ENCODE measurements at regions not wholly inside any gene's neighbourhood (a gene's known extent, or its start where the extent isn't known, plus 50 kb on each side); places are given as distances from the start of the nearest gene placed in this dataset.

DNA sequence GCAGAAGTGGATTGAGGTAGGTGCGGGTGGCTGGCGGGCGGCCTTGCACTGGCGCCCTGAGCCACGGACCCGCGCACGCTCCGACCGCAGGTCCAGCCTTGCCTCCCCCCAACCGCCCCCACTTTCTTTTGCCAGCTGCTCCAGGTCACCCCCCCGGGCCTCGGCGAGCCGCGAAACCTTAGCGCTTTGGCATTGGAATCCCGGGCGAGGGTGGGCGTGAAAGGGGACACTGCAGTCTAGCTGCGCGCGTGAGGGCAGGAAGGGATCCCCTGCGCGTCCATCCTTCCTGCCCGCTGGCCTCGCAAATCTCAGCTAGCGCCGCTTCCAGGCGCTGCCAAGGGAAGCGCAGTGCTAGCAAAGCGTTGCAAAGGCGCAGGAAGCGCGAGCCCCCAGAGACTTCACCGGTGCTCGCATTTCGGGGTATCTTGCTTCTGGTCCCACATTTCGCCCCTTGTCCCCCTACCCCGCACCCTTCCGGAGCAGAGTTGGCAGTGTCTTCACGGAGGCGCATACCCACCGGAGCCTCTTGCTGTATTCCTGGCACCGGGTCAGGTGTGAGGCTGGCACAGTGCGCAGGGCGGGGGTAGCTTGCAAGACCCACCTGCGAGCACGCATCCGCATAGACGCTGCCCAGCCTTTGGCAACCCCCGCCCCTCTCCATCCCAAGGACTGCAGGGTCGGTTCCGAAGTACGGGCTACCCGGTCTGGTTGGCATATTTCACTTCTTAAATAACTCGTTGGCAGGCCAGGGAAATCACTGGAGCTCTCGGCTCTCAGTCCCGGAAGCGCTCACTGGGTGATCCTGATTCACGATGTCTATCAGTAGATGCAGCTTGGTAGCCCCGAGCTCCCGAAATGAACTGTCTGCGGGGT lies 104.4 kb downstream of the UCHL1 start:
- peaks cover 23% of the 10 kb centered on the region for H3K36me3 Mint-ChIP-seq (ENCODE audit: low read depth, unreplicated experiment)
- peaks cover 10% of the 10 kb centered on the region for H3K27me3 Mint-ChIP-seq (ENCODE audit: unreplicated experiment)
- peaks cover 57% of the 10 kb centered on the region for H3K4me1 Mint-ChIP-seq (ENCODE audit: unreplicated experiment)
- H3K9me3 Mint-ChIP-seq (ENCODE audit: unreplicated experiment) = no peaks in the 10 kb centered on the region
- no peak overlapping the region for H3K27ac Mint-ChIP-seq (ENCODE audit: unreplicated experiment)
- H3K4me3 Mint-ChIP-seq (ENCODE audit: unreplicated experiment) = peak overlapping the region; percentile 95
- TF ChIP-seq, protein P1, sequence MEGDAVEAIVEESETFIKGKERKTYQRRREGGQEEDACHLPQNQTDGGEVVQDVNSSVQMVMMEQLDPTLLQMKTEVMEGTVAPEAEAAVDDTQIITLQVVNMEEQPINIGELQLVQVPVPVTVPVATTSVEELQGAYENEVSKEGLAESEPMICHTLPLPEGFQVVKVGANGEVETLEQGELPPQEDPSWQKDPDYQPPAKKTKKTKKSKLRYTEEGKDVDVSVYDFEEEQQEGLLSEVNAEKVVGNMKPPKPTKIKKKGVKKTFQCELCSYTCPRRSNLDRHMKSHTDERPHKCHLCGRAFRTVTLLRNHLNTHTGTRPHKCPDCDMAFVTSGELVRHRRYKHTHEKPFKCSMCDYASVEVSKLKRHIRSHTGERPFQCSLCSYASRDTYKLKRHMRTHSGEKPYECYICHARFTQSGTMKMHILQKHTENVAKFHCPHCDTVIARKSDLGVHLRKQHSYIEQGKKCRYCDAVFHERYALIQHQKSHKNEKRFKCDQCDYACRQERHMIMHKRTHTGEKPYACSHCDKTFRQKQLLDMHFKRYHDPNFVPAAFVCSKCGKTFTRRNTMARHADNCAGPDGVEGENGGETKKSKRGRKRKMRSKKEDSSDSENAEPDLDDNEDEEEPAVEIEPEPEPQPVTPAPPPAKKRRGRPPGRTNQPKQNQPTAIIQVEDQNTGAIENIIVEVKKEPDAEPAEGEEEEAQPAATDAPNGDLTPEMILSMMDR (IDR thresholded peaks at IDR 0.05; ENCODE audit: unreplicated experiment) = no peak
- peak; percentile 51 for DNase-seq (ENCODE audit: low spot score)

DNA sequence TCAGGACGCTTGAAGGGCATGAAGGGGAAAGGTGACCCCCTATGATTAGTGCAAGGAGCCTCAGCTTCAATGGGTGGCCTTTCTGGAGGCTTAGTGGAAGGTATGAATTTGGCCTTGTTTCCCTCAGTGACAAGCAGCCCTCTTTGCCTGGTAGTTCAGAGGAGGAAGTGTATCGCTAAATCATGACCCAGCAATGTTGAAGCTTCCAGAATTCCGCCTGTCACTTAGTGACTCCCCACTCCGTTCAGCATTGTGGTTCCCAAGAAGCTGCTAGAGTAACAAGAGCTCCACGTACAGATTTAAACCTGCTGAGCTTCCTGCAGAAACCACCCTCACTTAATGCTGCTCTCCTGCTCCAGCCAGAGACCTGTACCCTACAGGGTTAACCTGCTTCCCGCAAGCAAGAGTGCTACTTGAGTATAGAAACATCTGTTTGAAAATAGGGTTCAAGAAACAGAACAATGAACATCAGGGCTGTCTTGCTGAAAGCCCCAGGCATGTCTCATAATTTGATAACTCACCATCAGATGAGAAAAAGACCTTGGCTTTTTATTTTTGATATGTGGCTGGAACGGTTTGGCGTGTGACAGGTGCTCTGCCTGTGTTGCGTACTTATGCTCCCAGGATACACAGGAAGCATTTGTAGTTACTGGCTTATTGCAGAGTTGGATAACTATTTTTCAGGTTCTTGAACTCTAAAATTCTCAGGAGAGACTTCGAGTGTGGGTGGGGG lies 105.2 kb downstream of the UCHL1 start:
- H3K4me3 Mint-ChIP-seq (ENCODE audit: unreplicated experiment) = peak overlapping the region; percentile 95
- H3K36me3 Mint-ChIP-seq (ENCODE audit: low read depth, unreplicated experiment) = peaks cover 31% of the 10 kb centered on the region
- H3K4me1 Mint-ChIP-seq (ENCODE audit: unreplicated experiment) = peaks cover 62% of the 10 kb centered on the region
- no peaks in the 10 kb centered on the region for H3K9me3 Mint-ChIP-seq (ENCODE audit: unreplicated experiment)
- TF ChIP-seq, protein P1 (IDR thresholded peaks at IDR 0.05; ENCODE audit: unreplicated experiment) = no peak
- H3K27me3 Mint-ChIP-seq (ENCODE audit: unreplicated experiment) = peaks cover 10% of the 10 kb centered on the region
- DNase-seq (ENCODE audit: low spot score) = no peak
- peak overlapping the region; percentile 78 for H3K27ac Mint-ChIP-seq (ENCODE audit: unreplicated experiment)

DNA sequence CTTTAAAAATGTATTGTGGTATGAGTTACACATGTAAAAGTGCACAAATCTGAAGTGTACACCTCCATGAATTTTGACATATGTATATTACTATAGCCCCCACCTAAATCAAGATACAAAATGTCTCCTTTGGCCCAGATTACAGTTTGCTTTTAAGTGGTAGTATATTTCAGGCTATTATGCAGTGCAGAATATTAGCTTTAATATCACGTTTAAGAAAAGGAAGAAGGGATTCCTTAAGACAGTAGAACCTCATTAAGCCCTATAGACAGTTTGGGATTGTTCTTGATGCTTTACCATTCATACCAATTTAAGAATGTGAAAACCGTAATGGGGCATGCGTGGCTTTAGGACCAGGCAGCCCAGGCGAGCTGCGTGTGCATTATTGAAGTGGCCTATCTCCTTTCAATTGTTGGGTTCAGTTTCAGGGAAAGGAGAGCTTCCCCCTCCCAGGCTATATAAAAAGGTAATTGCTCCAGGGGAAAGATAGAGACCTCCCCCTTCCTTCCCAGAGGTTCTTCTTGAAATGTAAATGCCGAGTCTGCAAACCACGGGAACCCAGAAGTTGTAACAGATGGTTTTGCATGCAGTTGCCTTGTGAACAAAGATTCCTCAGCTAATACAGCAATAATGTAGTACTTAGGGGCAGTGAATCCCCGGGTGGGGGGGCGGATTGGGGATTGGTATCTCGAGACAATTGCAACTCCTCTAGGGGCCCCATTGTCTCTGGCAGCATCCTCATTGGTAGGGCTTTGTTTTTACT lies 106.1 kb downstream of the UCHL1 start:
- Mint-ChIP-seq H3K4me1 (ENCODE audit: unreplicated experiment) (peaks cover 62% of the 10 kb centered on the region), H3K9me3 (ENCODE audit: unreplicated experiment) (no peaks in the 10 kb centered on the region), H3K4me3 (ENCODE audit: unreplicated experiment) (peak overlapping the region; percentile 95), H3K36me3 (ENCODE audit: low read depth, unreplicated experiment) (peaks cover 31% of the 10 kb centered on the region), H3K27ac (ENCODE audit: unreplicated experiment) (peak overlapping the region; percentile 88), H3K27me3 (ENCODE audit: unreplicated experiment) (peaks cover 10% of the 10 kb centered on the region)
- TF ChIP-seq, protein P1 (IDR thresholded peaks at IDR 0.05; ENCODE audit: unreplicated experiment) = no peak
- no peak for DNase-seq (ENCODE audit: low spot score)

DNA sequence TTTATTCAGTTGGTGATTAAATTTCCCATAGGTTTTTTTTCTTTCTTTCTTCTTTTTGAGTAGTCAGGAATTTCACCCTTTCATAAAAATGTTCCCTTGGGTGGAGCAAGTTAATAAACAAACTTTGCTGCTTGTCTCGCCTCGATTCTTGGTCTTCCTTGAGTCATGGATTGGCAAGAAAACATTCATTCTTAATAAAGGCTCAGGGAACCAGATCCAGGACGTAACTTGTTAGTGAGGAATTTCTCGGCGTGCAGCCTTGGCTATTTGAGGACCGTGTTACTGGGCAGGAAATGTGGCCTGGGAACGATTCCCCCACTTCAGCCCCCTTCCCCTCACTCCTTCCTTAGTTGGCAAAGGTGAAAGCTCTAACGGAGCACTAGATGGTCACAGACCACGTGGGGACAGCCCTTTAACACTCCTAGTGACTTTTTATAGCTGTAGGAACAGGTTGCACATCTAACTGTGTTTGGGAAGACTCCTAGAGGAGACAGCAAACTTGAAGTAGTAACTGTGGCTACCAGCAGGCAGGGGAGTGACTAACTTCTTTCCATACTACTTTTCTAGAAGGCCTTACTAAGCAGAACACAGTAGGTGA lies 106.8 kb downstream of the UCHL1 start:
- DNase-seq (ENCODE audit: low spot score) = no peak
- TF ChIP-seq, protein P1 (IDR thresholded peaks at IDR 0.05; ENCODE audit: unreplicated experiment) = no peak
- Mint-ChIP-seq H3K27me3 (ENCODE audit: unreplicated experiment) (peaks cover 10% of the 10 kb centered on the region), H3K27ac (ENCODE audit: unreplicated experiment) (peak overlapping the region; percentile 88), H3K36me3 (ENCODE audit: low read depth, unreplicated experiment) (peaks cover 31% of the 10 kb centered on the region), H3K9me3 (ENCODE audit: unreplicated experiment) (no peaks in the 10 kb centered on the region), H3K4me3 (ENCODE audit: unreplicated experiment) (peak overlapping the region; percentile 95), H3K4me1 (ENCODE audit: unreplicated experiment) (peaks cover 63% of the 10 kb centered on the region)
